ENCODE measurements at regions not wholly inside any gene's neighbourhood (a gene's known extent, or its start where the extent isn't known, plus 50 kb on each side); places are given as distances from the start of the nearest gene placed in this dataset.

GRCh38 chr4:138816875-138817274 lies 198.7 kb upstream of the NOCT start:
- Histone ChIP-seq H3K9ac (replicated peaks; ENCODE audit: extremely low read depth, insufficient read depth, low read length) (no peak overlapping the region), H3K4me1 (ENCODE audit: control insufficient read depth, extremely low read depth, insufficient read depth, low read length) (no peaks in the 10 kb centered on the region), H3K9me3 (replicated peaks; ENCODE audit: control insufficient read depth, insufficient read depth, low read length) (no peaks in the 10 kb centered on the region), H3K4me2 (ENCODE audit: insufficient read depth, low read length) (no peak overlapping the region), H3K79me2 (ENCODE audit: control insufficient read depth, insufficient read depth, low read length) (no peaks in the 10 kb centered on the region), H3K27ac (ENCODE audit: insufficient read depth, low read depth, low read length) (no peak overlapping the region), H3K27me3 (ENCODE audit: control insufficient read depth in 2 of 2, insufficient read depth in 2 of 2, low read length in 2 of 2) (no peaks in the 10 kb centered on the region), H3K4me3 (replicated peaks in 1 of 3; ENCODE audit: insufficient read depth in 1 of 3, low read depth in 1 of 3, low read length in 3 of 3) (no peak overlapping the region), H3K9me1 (replicated peaks; ENCODE audit: control insufficient read depth, extremely low read depth, insufficient read depth, low read length) (no peaks in the 10 kb centered on the region), H3K36me3 (ENCODE audit: control insufficient read depth in 2 of 2, extremely low read depth in 1 of 2, insufficient read depth in 2 of 2, low read length in 2 of 2) (no peaks in the 10 kb centered on the region), H4K20me1 (replicated peaks; ENCODE audit: control insufficient read depth, extremely low read depth, insufficient read depth, low read length) (no peaks in the 10 kb centered on the region), H2AFZ (ENCODE audit: low read depth, low read length) (no peak overlapping the region)
- no TSS peak for BruUV-seq (replicated peaks)
- dilution Hi-C loops (cut with MboI; ENCODE audit: extremely low pct_ligation_motif_present, low sequenced_read_pairs) (no loop called here), intact Hi-C loops (cut with micrococcal nuclease) (no loop called here)
- ChIA-PET CTCF (no interaction called here), POLR2A (no interaction called here)
- DNase-seq (ENCODE audit: low read depth, low spot score) (no peak), FAIRE-seq (no peak)
- TF ChIP-seq POLR2A (IDR thresholded peaks at IDR 0.05; ENCODE audit: low read depth, low read length) = no peak
- no peak for TF ChIP-seq GATA2 (IDR thresholded peaks at IDR 0.05; ENCODE audit: insufficient read depth, insufficient read length, low read depth, low read length)
- TF ChIP-seq FOS (IDR thresholded peaks at IDR 0.05; ENCODE audit: borderline replicate concordance, insufficient read depth, low read length) = no peak
- no peak for TF ChIP-seq MAX (IDR thresholded peaks at IDR 0.05; ENCODE audit: insufficient read depth, insufficient read length)
- TF ChIP-seq CTCF (IDR thresholded peaks at IDR 0.05; ENCODE audit: extremely low read depth in 1 of 2, insufficient read depth in 1 of 2, low read depth in 1 of 2, low read length in 2 of 2) = no peak
- no peak for TF ChIP-seq MYC (IDR thresholded peaks at IDR 0.05; ENCODE audit: low read depth, low read length)
- no peak for TF ChIP-seq JUN (IDR thresholded peaks at IDR 0.05; ENCODE audit: borderline replicate concordance, insufficient read depth, insufficient read length, low read depth)
- no peak for TF ChIP-seq POLR2AphosphoS5 (IDR thresholded peaks at IDR 0.05; ENCODE audit: insufficient read depth, low read depth, low read length)
- TF ChIP-seq EZH2 (IDR thresholded peaks at IDR 0.05; ENCODE audit: borderline replicate concordance, low read depth, low read length, severe bottlenecking) = no peak
